Lung microvascular endothelial cell (primary cell): ENCODE measurements at regions not wholly inside any gene's neighbourhood (a gene's known extent, or its start where the extent isn't known, plus 50 kb on each side); places are given as distances from the start of the nearest gene placed in this dataset.
"Not testable (repeated sequence)": the region's sequence is repeated elsewhere in the genome, so short reads cannot be mapped to it uniquely, and the experiment has no call there.

Experiments used
- DNase-seq, 2 donors: peaks; one replicate each; pipeline versions ENCODE4 v3.0.0 to v3.0.0-alpha.2; 2010; ENCODE audit warnings: low read depth in 2 of 2

- no peak for DNase-seq
These were observed 123.4 kb upstream of the SOD1 start for GRCh38 chr21:31536138-31536537.

- no peak for DNase-seq
These were observed 127.5 kb upstream of the SOD1 start for GRCh38 chr21:31531967-31532366.

- DNase-seq = no peak
These were observed 128.4 kb upstream of the SOD1 start for GRCh38 chr21:31530897-31531705.

GRCh38 chr21:31530364-31530763 is 129.1 kb upstream of the SOD1 start:
- DNase-seq = no peak

GRCh38 chr21:31529406-31529805 is 130.1 kb upstream of the SOD1 start:
- no peak for DNase-seq

- no peak for DNase-seq
These were observed 133.5 kb upstream of the SOD1 start for GRCh38 chr21:31526040-31526439.

GRCh38 chr21:31524140-31524539 is 135.4 kb upstream of the SOD1 start:
- DNase-seq = no peak

- DNase-seq = no peak
These were observed 138.0 kb upstream of the SOD1 start for GRCh38 chr21:31521515-31521914.

GRCh38 chr21:31520561-31521098 is 138.9 kb upstream of the SOD1 start:
- DNase-seq = no peak

- no peak for DNase-seq
These were observed 140.9 kb upstream of the SOD1 start for GRCh38 chr21:31518580-31518979.

GRCh38 chr21:31517664-31518414 is 141.7 kb upstream of the SOD1 start:
- DNase-seq = no peak

GRCh38 chr21:31515253-31515652 is 144.2 kb upstream of the SOD1 start:
- no peak for DNase-seq

GRCh38 chr21:31514598-31514997 is 144.9 kb upstream of the SOD1 start:
- no peak for DNase-seq

GRCh38 chr21:31513541-31513940 is 146.0 kb upstream of the SOD1 start:
- not testable (repeated sequence) for DNase-seq

GRCh38 chr21:31511999-31512398 is 147.5 kb upstream of the SOD1 start:
- not testable (repeated sequence) for DNase-seq

- no peak for DNase-seq
These were observed 148.2 kb upstream of the SOD1 start for GRCh38 chr21:31511258-31511657.

- no peak for DNase-seq
These were observed 150.1 kb upstream of the SOD1 start for GRCh38 chr21:31509194-31510017.

- DNase-seq = no peak
These were observed 153.5 kb upstream of the SOD1 start for GRCh38 chr21:31505975-31506374.

- no peak for DNase-seq
These were observed 155.6 kb upstream of the SOD1 start for GRCh38 chr21:31503939-31504338.

GRCh38 chr21:31503467-31503866 is 156.0 kb upstream of the SOD1 start:
- no peak for DNase-seq

- DNase-seq = no peak
These were observed 156.9 kb upstream of the SOD1 start for GRCh38 chr21:31502537-31503143.
